Activated naive CD4-positive, alpha-beta T cell treated with anti-CD3 and anti-CD28 coated beads, Interleukin-2, amount 50 U/mL, for 24 hours (primary cell): ENCODE measurements at regions not wholly inside any gene's neighbourhood (a gene's known extent, or its start where the extent isn't known, plus 50 kb on each side); places are given as distances from the start of the nearest gene placed in this dataset.

Experiments used
- H3K27ac Mint-ChIP-seq: one replicate; pipeline ENCODE4 v1.8.0; 2021; ENCODE audit warnings: mild to moderate bottlenecking, mixed read lengths
- H3K27me3 Mint-ChIP-seq: one replicate; pipeline ENCODE4 v1.8.0; 2021; ENCODE audit warnings: mixed read lengths
- H3K36me3 Mint-ChIP-seq: one replicate; pipeline ENCODE4 v1.8.0; 2021; ENCODE audit warnings: mixed read lengths
- H3K4me1 Mint-ChIP-seq: one replicate; pipeline ENCODE4 v1.8.0; 2021; ENCODE audit warnings: mixed read lengths
- H3K4me3 Mint-ChIP-seq: one replicate; pipeline ENCODE4 v1.8.0; 2021; ENCODE audit warnings: mild to moderate bottlenecking, mixed read lengths
- H3K9me3 Mint-ChIP-seq: one replicate; pipeline ENCODE4 v1.8.0; 2021; ENCODE audit warnings: mixed read lengths

DNA sequence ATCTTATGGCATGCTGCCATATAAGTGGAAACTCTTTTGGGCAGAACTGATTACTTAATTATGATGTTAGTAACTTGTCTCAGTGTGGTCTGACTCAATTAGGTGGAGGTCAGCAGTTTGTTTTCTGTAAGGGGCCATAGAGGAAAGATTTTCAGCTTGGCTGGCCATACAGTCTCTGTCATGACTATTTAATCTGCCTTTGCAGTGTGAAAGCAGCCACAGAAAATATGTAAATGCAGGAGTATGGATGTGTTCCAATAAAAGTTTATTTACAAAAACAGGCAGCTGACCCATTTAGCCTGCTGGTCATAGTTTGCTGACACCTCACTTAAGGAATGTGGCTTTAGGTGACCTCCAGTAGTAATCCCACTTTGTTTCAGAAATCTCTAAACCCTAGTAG, 700.7 kb downstream of the EPM2A start:
- Mint-ChIP-seq H3K4me3 (no peak overlapping the region), H3K9me3 (no peaks in the 10 kb centered on the region), H3K4me1 (no peaks in the 10 kb centered on the region), H3K27me3 (peaks cover 12% of the 10 kb centered on the region), H3K27ac (no peak overlapping the region), H3K36me3 (no peaks in the 10 kb centered on the region)

DNA sequence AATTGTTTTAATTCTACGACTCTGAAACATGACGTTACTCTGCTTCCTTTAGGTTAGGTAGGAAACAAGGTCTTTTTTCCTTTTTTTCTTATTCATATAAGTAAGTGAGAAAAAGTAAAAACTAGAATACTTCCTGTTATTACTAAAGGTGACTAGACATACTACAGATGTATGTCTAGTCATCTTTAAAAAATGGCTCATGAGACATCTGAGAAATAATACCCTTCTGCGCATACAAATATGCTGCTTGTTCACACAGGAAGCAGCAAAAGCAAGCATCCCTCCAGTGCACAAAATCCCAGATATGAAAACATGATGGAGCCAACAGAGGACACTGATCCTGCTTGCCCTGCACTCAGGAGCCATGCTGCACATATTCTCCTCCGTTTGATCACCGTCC, 699.1 kb downstream of the EPM2A start:
- Mint-ChIP-seq H3K4me1 (no peaks in the 10 kb centered on the region), H3K36me3 (no peaks in the 10 kb centered on the region), H3K9me3 (no peaks in the 10 kb centered on the region), H3K27me3 (peaks cover 12% of the 10 kb centered on the region), H3K4me3 (no peak overlapping the region), H3K27ac (no peak overlapping the region)

DNA sequence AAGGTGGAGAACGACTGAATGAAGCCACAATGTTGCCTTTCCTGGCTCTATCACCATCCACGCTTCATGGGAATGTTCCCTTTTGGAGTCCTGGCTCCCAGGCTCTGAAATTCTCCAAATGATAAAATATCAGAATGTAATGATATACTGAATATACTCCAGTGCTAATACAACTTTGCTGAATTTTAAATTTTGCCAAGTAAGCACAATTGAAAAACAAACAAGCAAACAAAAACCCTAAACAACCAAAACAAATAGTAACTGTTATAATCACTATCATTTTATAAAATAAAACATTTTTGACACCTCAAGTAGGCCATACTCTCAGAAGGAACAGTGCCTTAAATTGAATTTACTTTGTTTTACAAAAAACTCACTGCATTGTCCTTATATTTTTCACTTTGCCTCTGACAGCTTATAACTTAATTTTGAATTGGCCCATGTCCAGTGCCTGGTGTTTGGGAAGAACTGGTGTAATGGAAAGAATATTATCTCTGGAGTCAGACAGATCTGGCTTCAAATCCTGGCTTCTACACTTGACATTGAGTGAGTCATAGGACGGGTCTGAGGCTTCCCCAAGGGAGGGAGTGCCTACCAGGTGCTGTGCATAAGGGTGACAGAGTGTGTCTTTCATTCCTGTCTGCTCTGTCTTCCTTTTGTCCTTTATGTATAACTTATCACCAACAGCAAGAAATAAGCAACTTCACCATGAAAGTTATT, 698.3 kb downstream of the EPM2A start:
- Mint-ChIP-seq H3K27me3 (peaks cover 12% of the 10 kb centered on the region), H3K4me1 (no peaks in the 10 kb centered on the region), H3K4me3 (no peak overlapping the region), H3K9me3 (no peaks in the 10 kb centered on the region), H3K36me3 (no peaks in the 10 kb centered on the region), H3K27ac (no peak overlapping the region)

DNA sequence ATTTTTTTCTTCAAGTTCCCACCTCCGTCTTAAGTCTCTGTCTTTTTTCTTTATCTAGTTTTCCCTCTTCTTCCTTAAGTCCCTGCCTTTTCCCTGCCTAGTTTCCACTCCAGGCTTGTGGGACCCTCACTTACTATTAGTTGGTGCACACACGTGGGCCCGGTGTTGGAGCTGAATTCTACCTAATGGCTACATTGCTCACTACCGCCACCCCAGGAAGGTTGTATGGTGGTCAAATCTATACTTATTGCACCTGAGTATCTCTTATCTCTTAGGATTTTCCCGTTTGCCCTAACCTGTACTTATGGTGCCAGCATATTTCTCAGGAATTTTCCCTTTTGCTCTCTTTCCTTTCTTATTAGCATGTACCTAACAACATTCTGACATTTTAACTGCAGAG, 692.8 kb downstream of the EPM2A start:
- H3K4me1 Mint-ChIP-seq, result no peaks in the 10 kb centered on the region
- peaks cover 4% of the 10 kb centered on the region for H3K27me3 Mint-ChIP-seq
- H3K36me3 Mint-ChIP-seq, result no peaks in the 10 kb centered on the region
- no peak overlapping the region for H3K27ac Mint-ChIP-seq
- no peaks in the 10 kb centered on the region for H3K9me3 Mint-ChIP-seq
- no peak overlapping the region for H3K4me3 Mint-ChIP-seq

DNA sequence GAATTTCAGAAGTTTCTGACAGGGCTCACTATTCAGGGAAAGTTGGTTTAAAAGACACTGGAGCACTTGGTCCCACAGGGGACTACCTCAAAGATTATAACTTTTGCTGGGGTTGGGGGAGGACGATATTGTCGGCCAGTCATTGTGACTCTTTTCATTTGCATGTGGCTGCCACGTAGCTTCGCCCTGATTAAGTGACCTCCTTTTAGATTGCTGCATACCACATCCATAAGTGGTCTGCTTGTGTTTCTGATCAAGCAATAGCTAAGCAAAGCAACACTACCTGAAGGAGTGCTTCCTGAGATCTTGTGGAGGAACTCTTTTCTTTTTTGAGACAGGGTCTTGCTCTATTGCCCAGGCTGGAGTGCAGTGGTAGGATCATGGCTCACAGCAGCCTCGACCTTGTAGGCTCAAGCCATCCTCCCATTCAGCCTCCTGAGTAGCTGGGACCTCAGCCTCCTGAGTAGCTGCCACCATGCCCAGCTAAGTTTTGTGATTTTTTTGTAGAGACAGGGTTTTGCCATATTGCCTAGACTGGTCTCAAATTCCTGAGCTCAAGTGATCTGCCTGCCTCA, 691.3 kb downstream of the EPM2A start:
- Mint-ChIP-seq H3K36me3 (no peaks in the 10 kb centered on the region), H3K4me1 (no peaks in the 10 kb centered on the region), H3K4me3 (no peak overlapping the region)

DNA sequence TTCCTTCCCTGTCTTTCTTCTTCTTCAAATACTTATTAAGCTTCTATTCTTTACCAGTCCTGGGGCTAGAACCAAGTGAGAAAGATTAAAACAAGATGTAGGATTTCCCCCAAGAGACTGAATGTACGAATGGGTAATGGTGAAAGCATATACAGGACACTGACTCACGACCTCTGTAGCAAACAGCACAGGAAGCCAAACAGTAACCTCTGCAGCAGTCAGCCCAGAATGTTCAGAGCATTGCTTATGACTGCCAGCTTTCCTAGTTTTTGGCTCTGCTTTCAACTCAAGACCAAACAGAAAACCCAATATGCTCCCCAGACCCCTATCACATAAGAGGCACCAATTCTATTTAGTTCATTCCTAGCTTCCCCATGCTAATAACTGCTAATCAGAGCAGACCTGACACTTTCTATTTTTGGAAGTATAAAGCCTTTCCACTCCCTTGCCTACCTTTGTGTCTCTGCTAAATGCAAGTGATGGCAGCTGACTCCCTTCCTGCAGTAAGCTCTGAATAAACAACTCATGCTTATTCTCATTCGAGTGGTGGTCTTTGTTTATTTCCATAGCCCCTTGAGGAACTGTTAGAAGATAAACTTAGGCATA, 690.6 kb downstream of the EPM2A start:
- H3K27ac Mint-ChIP-seq, result no peak overlapping the region
- H3K4me1 Mint-ChIP-seq, result no peaks in the 10 kb centered on the region
- H3K36me3 Mint-ChIP-seq, result no peaks in the 10 kb centered on the region
- H3K27me3 Mint-ChIP-seq, result peaks cover 2% of the 10 kb centered on the region
- H3K9me3 Mint-ChIP-seq, result no peaks in the 10 kb centered on the region
- H3K4me3 Mint-ChIP-seq, result no peak overlapping the region

More for the DNA sequence above, 691.3 kb downstream of the EPM2A start:
- Mint-ChIP-seq H3K9me3 (no peaks in the 10 kb centered on the region), H3K27me3 (no peaks in the 10 kb centered on the region), H3K27ac (no peak overlapping the region)

DNA sequence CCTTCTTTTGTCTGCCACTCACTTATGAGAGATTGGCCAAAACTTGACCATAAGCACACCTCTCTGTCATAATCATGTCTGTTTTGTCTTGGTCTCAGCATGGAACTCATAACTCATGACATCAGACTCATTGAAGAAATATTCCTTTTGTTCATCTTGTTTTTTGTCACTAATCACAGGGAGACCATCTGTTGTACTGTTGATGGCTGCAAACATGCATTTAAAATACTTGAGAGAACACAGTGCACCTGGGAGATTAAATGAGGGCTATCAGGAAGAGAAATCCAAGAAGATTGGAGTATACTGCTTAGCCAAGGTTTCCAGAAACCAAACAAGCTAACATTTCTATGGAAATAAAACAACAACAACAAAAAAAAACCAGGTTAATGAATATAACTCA, 689.7 kb downstream of the EPM2A start:
- Mint-ChIP-seq H3K36me3 (no peaks in the 10 kb centered on the region), H3K4me3 (no peak overlapping the region)

DNA sequence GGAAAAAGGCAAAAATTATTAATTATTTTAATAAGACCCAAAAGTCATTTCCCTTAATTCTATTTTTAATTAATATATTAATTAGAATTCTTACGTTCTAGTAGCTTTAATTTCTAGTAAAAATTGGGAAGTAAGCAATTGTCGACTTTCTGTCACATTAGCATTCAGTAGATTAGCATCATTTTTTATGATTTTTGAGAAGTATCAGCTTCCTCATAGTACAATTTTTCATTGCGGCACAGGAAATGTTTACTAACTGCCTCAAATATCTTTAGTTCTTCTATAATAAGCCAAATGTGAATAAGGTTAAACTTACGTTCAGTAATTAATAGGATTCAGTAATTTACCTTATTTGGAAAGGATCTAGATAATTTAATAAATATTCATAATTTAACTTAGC, 687.4 kb downstream of the EPM2A start:
- Mint-ChIP-seq H3K27me3 (peaks cover 2% of the 10 kb centered on the region), H3K9me3 (no peaks in the 10 kb centered on the region), H3K27ac (no peak overlapping the region), H3K4me1 (no peaks in the 10 kb centered on the region), H3K4me3 (no peak overlapping the region), H3K36me3 (no peaks in the 10 kb centered on the region)

More for the DNA sequence above, 689.7 kb downstream of the EPM2A start:
- Mint-ChIP-seq H3K9me3 (no peaks in the 10 kb centered on the region), H3K27ac (no peak overlapping the region), H3K27me3 (peaks cover 2% of the 10 kb centered on the region), H3K4me1 (no peaks in the 10 kb centered on the region)

DNA sequence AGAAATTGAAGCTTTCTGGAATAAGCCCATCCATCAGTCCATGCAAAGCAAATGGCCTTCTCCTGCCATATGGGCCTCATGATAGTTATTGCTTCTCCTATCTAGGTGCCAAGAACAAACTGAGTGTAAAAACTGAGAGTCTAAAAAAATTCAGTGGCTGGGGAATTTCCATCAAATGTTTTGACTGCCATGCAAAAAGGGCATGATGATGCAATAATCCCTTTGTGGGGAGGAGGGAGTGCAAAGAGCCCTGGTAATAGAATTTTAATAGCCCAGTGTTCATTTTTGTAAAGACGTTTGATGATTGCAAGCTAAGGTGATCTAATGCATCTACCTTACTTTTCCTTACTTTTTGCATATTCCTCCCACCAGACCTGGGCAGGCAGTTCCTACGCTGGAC, 683.7 kb downstream of the EPM2A start:
- H3K4me1 Mint-ChIP-seq, result no peaks in the 10 kb centered on the region
- H3K9me3 Mint-ChIP-seq, result no peaks in the 10 kb centered on the region
- no peaks in the 10 kb centered on the region for H3K36me3 Mint-ChIP-seq
- H3K4me3 Mint-ChIP-seq, result no peak overlapping the region
- no peak overlapping the region for H3K27ac Mint-ChIP-seq
- peaks cover 2% of the 10 kb centered on the region for H3K27me3 Mint-ChIP-seq

DNA sequence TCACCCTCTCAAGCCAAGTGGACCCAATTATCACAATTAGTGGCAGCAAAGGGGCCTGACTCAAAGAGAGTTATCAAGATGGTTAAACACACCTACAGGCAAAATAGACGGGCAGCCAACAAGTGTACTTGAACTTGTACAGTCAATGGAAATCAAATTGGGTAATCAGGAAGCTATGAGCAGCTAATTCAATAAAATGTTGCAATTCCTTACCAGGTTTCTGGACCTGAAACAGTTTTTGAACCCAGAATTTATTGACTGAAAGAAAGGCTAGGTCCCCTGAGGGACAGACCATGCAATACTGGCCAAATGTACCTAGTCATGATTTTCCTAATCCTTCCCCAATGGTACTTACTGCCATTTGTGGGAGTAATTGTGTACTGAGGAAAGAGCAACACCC, 679.8 kb downstream of the EPM2A start:
- H3K4me1 Mint-ChIP-seq, result no peaks in the 10 kb centered on the region
- no peak overlapping the region for H3K4me3 Mint-ChIP-seq
- no peaks in the 10 kb centered on the region for H3K27me3 Mint-ChIP-seq
- H3K27ac Mint-ChIP-seq, result no peak overlapping the region
- no peaks in the 10 kb centered on the region for H3K36me3 Mint-ChIP-seq
- no peaks in the 10 kb centered on the region for H3K9me3 Mint-ChIP-seq

DNA sequence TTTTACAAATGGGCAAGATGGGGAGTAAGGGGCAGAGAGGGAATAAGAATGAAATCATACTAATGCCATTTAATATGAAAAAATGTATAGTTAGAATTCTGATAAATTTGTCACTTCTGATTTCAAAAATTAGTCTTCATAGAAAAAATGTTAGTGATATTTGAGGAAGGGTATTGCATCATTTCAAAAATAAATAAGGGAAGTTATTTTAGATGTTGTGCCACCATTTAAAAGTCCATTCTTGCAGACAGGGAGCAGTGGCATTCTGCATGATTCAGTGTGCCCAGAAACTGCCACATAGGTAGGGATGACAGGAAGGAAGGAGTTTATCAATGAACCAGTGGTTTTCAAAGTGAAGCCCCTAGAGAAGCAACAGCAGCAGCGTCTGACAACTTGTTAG, 674.6 kb downstream of the EPM2A start:
- no peak overlapping the region for H3K27ac Mint-ChIP-seq
- H3K4me3 Mint-ChIP-seq, result no peak overlapping the region
- peaks cover 1% of the 10 kb centered on the region for H3K27me3 Mint-ChIP-seq
- H3K4me1 Mint-ChIP-seq, result no peaks in the 10 kb centered on the region
- H3K36me3 Mint-ChIP-seq, result no peaks in the 10 kb centered on the region
- H3K9me3 Mint-ChIP-seq, result no peaks in the 10 kb centered on the region

DNA sequence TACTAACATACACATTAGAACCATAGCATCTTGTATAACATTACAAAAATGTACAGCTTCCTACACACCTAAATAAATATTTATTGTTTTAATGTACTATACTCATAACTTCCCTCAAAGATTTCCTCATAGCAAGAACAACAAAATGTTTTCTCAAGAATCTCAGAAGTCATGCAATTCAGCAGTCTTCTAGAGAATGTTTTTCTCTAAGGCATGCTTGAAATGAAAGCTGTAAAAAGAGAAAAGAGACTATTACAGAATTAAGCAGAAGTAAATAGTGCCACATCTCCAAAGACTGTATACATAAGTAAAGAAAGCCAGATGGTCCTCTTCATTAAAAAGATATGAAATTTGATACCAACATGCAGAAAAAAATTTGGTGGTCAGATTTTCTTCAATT, 672.2 kb downstream of the EPM2A start:
- H3K4me3 Mint-ChIP-seq, result no peak overlapping the region
- H3K9me3 Mint-ChIP-seq, result no peaks in the 10 kb centered on the region
- no peaks in the 10 kb centered on the region for H3K4me1 Mint-ChIP-seq
- no peak overlapping the region for H3K27ac Mint-ChIP-seq
- peaks cover 13% of the 10 kb centered on the region for H3K27me3 Mint-ChIP-seq
- H3K36me3 Mint-ChIP-seq, result no peaks in the 10 kb centered on the region

DNA sequence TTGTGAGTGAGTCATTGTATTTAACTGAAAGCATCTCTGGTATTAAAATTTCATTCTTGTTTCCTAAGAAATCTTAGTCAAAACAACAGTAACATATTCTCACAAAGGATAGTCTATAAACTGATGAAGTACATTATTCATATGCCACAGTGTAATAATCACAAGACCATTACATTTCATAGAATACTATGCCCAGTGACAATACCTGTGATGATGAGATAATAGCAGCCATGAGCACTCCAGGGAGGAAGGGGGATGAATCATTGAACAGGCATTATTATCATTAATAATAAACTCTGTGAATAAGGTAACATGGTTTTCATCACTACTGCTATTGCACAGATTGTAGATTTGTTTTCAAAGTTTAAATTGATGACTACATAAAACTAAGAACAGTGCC, 667.9 kb downstream of the EPM2A start:
- H3K27ac Mint-ChIP-seq, result no peak overlapping the region
- peaks cover 20% of the 10 kb centered on the region for H3K27me3 Mint-ChIP-seq
- no peaks in the 10 kb centered on the region for H3K4me1 Mint-ChIP-seq

DNA sequence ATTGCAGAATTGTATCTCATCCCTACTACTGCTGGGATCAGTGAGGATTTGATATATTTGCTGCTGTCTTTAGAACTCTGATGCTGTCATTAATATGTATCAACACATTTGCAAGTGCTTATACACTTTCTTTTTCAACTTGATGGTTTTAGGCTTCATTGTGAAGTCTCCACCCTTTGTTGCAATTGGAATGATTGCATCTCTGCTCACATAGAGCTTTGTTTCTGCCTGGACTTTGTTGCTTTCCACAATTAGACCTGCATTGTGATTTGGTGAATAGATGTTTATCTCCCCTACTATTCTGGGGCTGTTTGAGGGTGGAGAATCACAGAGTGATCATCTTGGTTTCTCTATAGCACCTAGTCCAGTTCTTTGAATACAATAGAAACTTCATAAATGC, 666.7 kb downstream of the EPM2A start:
- H3K9me3 Mint-ChIP-seq, result no peaks in the 10 kb centered on the region
- no peaks in the 10 kb centered on the region for H3K4me1 Mint-ChIP-seq
- H3K27ac Mint-ChIP-seq, result no peak overlapping the region

More for the DNA sequence above, 667.9 kb downstream of the EPM2A start:
- H3K4me3 Mint-ChIP-seq, result no peak overlapping the region
- no peaks in the 10 kb centered on the region for H3K9me3 Mint-ChIP-seq
- H3K36me3 Mint-ChIP-seq, result no peaks in the 10 kb centered on the region

DNA sequence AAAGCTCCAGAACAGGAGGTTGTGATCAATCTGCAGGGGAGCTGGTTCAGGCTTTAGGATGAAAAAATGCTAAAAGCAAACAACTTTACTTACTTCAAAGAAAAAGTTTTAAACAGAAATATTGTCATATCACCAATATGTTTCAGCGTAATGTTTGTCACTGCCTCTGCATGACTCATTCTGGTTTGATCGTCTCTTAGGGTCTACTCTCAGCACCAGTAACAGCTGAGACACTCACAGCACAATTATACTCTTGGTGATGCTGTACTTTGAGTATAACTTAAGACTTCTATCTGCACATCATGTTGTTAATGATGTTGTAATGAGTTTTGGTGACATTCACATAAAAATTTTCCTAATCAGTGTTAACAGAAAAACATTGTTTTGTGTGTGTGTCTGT, 665.4 kb downstream of the EPM2A start:
- H3K36me3 Mint-ChIP-seq, result no peaks in the 10 kb centered on the region
- H3K27me3 Mint-ChIP-seq, result peaks cover 19% of the 10 kb centered on the region
- no peaks in the 10 kb centered on the region for H3K4me1 Mint-ChIP-seq
- no peaks in the 10 kb centered on the region for H3K9me3 Mint-ChIP-seq
- H3K4me3 Mint-ChIP-seq, result no peak overlapping the region
- H3K27ac Mint-ChIP-seq, result no peak overlapping the region

More for the DNA sequence above, 666.7 kb downstream of the EPM2A start:
- no peaks in the 10 kb centered on the region for H3K36me3 Mint-ChIP-seq
- H3K4me3 Mint-ChIP-seq, result no peak overlapping the region
- peaks cover 18% of the 10 kb centered on the region for H3K27me3 Mint-ChIP-seq

DNA sequence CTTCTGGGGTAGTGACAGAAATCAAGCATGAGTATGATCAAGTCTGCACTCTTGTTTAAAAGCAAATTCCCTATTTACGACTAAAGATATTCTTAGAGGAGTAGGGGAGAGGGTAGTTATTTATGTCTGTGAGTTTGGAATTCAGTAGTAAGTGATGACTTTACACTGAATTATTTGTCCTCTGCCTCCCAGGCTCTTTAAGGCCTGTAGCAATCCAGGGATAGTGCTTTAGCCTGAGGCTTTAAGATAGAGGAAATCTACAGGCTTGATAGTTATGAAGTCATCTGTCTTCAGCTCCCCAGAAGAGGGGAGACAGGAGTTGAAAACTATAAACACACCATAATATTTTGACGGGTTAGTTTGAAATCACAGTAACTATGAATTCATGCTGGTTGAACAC, 664.5 kb downstream of the EPM2A start:
- Mint-ChIP-seq H3K4me1 (no peaks in the 10 kb centered on the region), H3K4me3 (no peak overlapping the region), H3K36me3 (no peaks in the 10 kb centered on the region), H3K9me3 (no peaks in the 10 kb centered on the region), H3K27me3 (peaks cover 19% of the 10 kb centered on the region), H3K27ac (no peak overlapping the region)
